ENCODE measurements at regions not wholly inside any gene's neighbourhood (a gene's known extent, or its start where the extent isn't known, plus 50 kb on each side); places are given as distances from the start of the nearest gene placed in this dataset.

- DNase-seq (ENCODE audit: low spot score) = no peak
Measured at GRCh38 chr18:47484068-47484467, 232.6 kb upstream of the SKOR2 start.

- no peak for DNase-seq (ENCODE audit: low spot score)
Measured at GRCh38 chr18:47480166-47480565, 228.7 kb upstream of the SKOR2 start.

- no peak for DNase-seq (ENCODE audit: low spot score)
Measured at GRCh38 chr18:47471784-47472183, 220.3 kb upstream of the SKOR2 start.

- no peak for DNase-seq (ENCODE audit: low spot score)
Measured at GRCh38 chr18:47470941-47471340, 219.5 kb upstream of the SKOR2 start.

GRCh38 chr18:47469576-47469975 is 218.1 kb upstream of the SKOR2 start:
- DNase-seq (ENCODE audit: low spot score) = no peak

GRCh38 chr18:47461977-47462376 is 210.5 kb upstream of the SKOR2 start:
- no peak for DNase-seq (ENCODE audit: low spot score)

- DNase-seq (ENCODE audit: low spot score) = no peak
Measured at GRCh38 chr18:47461406-47461948, 210.0 kb upstream of the SKOR2 start.

GRCh38 chr18:47458483-47458882 is 207.0 kb upstream of the SKOR2 start:
- no peak for DNase-seq (ENCODE audit: low spot score)

GRCh38 chr18:47457614-47458013 is 206.2 kb upstream of the SKOR2 start:
- DNase-seq (ENCODE audit: low spot score) = no peak

- DNase-seq (ENCODE audit: low spot score) = no peak
Measured at GRCh38 chr18:47453038-47453437, 201.6 kb upstream of the SKOR2 start.

- no peak for DNase-seq (ENCODE audit: low spot score)
Measured at GRCh38 chr18:47448956-47449355, 197.5 kb upstream of the SKOR2 start.

- no peak for DNase-seq (ENCODE audit: low spot score)
Measured at GRCh38 chr18:47441914-47442313, 190.5 kb upstream of the SKOR2 start.

- DNase-seq (ENCODE audit: low spot score) = no peak
Measured at GRCh38 chr18:47438001-47438400, 186.5 kb upstream of the SKOR2 start.

GRCh38 chr18:47436871-47437270 is 185.4 kb upstream of the SKOR2 start:
- no peak for DNase-seq (ENCODE audit: low spot score)

GRCh38 chr18:47434214-47434746 is 182.8 kb upstream of the SKOR2 start:
- no peak for DNase-seq (ENCODE audit: low spot score)

- no peak for DNase-seq (ENCODE audit: low spot score)
Measured at GRCh38 chr18:47427923-47428637, 176.6 kb upstream of the SKOR2 start.

- no peak for DNase-seq (ENCODE audit: low spot score)
Measured at GRCh38 chr18:47427072-47427471, 175.6 kb upstream of the SKOR2 start.

GRCh38 chr18:47425365-47425764 is 173.9 kb upstream of the SKOR2 start:
- no peak for DNase-seq (ENCODE audit: low spot score)

GRCh38 chr18:47422524-47422923 is 171.1 kb upstream of the SKOR2 start:
- no peak for DNase-seq (ENCODE audit: low spot score)

- no peak for DNase-seq (ENCODE audit: low spot score)
Measured at GRCh38 chr18:47420130-47420529, 168.7 kb upstream of the SKOR2 start.

GRCh38 chr18:47418746-47419145 is 167.3 kb upstream of the SKOR2 start:
- DNase-seq (ENCODE audit: low spot score) = no peak

GRCh38 chr18:47417807-47418206 is 166.3 kb upstream of the SKOR2 start:
- no peak for DNase-seq (ENCODE audit: low spot score)

GRCh38 chr18:47415881-47416280 is 164.4 kb upstream of the SKOR2 start:
- no peak for DNase-seq (ENCODE audit: low spot score)

Data from mesenteric fat pad (tissue), 1 donor.